GM12892 (cell line): ENCODE measurements at regions not wholly inside any gene's neighbourhood (a gene's known extent, or its start where the extent isn't known, plus 50 kb on each side); places are given as distances from the start of the nearest gene placed in this dataset.

Source experiments
- DNase-seq: peaks from one replicate; pipeline ENCODE4 v3.0.0; 2011; ENCODE audit not compliant: insufficient read length
- FAIRE-seq: peaks from 2 replicates; lab custom pipeline; 2011; peaks lifted over from hg19 to GRCh38; lab: Jason Lieb, UNC
- POLR2A ChIP-seq: IDR thresholded peaks from 2 replicates; pipeline ENCODE4 v1.6.1; 2011; ENCODE audit warnings: low read depth, low read length, control low read depth
- POLR2AphosphoS5 ChIP-seq: IDR thresholded peaks from 2 replicates; pipeline ENCODE4 v1.6.1; 2011; ENCODE audit warnings: low read depth, low read length, control low read depth
- TAF1 ChIP-seq: IDR thresholded peaks from 2 replicates; pipeline ENCODE4 v1.6.1; 2011; ENCODE audit warnings: low read depth, mild to moderate bottlenecking, control low read depth, low read length, borderline replicate concordance

DNA sequence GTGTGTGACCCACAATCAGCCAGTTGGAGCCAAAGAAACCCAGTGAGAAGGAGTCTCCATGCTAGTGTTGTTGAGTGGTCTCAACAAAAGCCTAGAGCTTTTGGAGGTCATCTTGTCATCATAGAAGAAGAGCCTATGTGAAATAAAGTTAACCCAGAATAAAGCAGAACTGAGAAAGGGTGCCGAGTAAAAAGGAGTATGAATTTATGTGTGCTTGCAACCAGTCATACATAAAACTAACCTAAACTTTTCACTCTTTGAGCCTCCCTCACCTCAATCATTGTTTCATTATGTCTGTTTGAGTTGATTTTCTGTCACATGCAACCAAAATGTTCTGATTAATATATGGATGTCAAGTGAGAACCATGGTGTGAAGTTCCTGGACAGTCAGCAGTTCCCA, 599.3 kb upstream of the ZEB2 start:
- DNase-seq: no peak
- FAIRE-seq: no peak
- TF ChIP-seq TAF1: no peak
- TF ChIP-seq POLR2A: no peak
- TF ChIP-seq POLR2AphosphoS5: no peak

- TF ChIP-seq TAF1: no peak
- no peak for TF ChIP-seq POLR2AphosphoS5
- no peak for TF ChIP-seq POLR2A
- DNase-seq: no peak
- FAIRE-seq: no peak
These were observed 597.2 kb upstream of the ZEB2 start for GRCh38 chr2:145116834-145117725.

DNA sequence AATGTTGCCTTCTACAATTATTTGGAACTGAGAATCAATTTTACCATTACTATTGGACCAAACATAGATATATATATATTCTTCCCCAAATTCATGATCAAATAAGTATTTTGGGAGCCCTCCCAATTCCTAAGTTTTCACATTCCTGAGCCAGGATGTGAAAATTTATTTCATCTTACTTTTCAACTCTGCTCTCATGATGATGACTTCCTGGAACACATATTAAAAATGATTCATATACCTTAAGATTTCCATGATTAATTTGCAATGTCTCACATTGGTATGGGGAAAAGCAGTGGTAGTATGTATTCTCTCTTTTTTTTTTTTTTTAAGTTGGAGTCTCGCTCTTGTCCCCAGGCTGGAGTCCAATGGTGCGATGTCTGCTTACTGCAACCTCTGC, 596.1 kb upstream of the ZEB2 start:
- TF ChIP-seq POLR2A (no peak), TAF1 (no peak), POLR2AphosphoS5 (no peak)
- FAIRE-seq (no peak), DNase-seq (no peak)

DNA sequence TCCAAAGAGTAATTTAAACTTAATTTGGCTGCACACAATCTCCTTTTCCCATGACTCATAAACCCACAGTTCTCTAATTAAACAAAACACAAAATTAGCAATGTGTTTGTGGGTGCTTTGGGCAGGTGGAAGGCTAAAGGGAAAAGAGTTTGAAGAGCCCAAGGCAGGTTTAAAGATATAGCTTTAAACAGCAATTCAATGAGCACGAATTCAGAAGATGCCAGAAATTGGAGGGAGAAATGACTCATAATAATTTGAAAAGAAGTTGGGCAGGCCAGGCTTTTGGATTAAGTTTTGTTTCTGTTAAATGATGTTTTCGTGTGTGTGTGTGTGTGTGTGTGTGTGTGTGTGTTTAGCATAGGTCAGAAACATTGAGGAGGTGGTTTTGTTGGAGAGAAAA, 594.8 kb upstream of the ZEB2 start:
- no peak for FAIRE-seq
- no peak for DNase-seq
- no peak for TF ChIP-seq POLR2AphosphoS5
- no peak for TF ChIP-seq TAF1
- TF ChIP-seq POLR2A: no peak

- FAIRE-seq (no peak), DNase-seq (no peak)
- no peak for TF ChIP-seq POLR2A
- TF ChIP-seq TAF1: no peak
- no peak for TF ChIP-seq POLR2AphosphoS5
These were observed 592.5 kb upstream of the ZEB2 start for GRCh38 chr2:145112467-145112866.

GRCh38 chr2:145110668-145111356, 590.9 kb upstream of the ZEB2 start:
- no peak for DNase-seq
- TF ChIP-seq POLR2A (no peak), TAF1 (no peak), POLR2AphosphoS5 (no peak)
- no peak for FAIRE-seq

DNA sequence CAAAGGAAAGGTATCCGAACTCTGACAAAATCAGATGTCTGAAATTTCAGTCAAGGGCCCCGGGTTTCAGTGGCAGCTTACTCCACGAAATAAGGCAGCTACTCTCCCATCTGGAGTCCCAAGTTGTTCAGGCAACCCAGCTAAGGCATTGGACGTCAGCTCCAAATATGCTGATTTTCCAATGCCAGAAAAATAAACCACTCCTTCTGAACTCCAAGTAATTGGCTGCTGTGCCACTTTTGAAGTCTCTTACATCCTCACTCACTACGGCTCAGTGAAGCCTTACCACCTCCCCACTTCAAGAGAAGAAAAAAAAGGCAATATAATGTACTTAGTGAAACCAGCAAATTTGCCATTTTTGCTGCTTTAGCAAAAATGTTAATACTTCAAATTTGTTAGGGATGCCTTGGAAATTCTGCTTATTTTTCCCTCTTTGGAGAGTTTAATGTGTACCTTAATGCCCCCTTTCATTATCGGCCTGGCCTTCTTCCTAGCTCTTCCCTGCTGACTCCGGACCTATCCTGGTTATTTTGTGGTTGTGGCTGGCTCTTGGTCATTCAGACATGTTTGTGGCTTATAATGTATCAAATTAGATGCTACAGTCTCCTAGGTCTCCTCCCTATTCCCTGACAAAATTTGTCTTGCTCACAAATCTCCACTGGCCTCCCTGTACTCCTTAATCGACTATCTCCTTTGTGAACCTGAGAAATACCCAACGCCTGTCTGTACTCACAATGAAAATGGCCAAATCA, 589.2 kb upstream of the ZEB2 start:
- DNase-seq (no peak), FAIRE-seq (no peak)
- no peak for TF ChIP-seq POLR2A
- no peak for TF ChIP-seq POLR2AphosphoS5

GRCh38 chr2:145108361-145108778, 588.5 kb upstream of the ZEB2 start:
- DNase-seq (no peak), FAIRE-seq (no peak)
- TF ChIP-seq POLR2A (no peak), POLR2AphosphoS5 (no peak), TAF1 (no peak)

GRCh38 chr2:145106293-145106692, 586.4 kb upstream of the ZEB2 start:
- no peak for TF ChIP-seq POLR2A
- TF ChIP-seq POLR2AphosphoS5: no peak
- no peak for TF ChIP-seq TAF1
- DNase-seq (no peak), FAIRE-seq (no peak)

DNA sequence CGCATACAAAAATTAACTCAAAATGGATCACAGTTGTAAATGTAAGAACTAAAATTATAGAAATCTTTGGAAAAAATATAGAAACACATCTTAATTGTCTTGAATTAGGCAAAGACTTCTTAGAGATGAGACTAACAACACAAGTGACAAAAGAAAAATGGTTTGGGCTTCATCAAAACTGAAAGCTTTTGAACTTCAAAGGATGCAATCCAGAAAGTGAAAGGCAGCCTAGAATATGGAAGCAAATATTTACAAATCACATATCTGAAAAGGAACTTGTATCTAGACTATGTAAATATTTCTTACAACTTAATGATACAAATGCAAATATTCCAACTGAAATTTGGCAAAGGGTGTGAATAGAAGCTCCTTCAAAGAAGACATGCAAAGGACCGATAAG, 582.8 kb upstream of the ZEB2 start:
- no peak for TF ChIP-seq POLR2AphosphoS5
- no peak for TF ChIP-seq POLR2A
- no peak for TF ChIP-seq TAF1
- FAIRE-seq (no peak), DNase-seq (no peak)

DNA sequence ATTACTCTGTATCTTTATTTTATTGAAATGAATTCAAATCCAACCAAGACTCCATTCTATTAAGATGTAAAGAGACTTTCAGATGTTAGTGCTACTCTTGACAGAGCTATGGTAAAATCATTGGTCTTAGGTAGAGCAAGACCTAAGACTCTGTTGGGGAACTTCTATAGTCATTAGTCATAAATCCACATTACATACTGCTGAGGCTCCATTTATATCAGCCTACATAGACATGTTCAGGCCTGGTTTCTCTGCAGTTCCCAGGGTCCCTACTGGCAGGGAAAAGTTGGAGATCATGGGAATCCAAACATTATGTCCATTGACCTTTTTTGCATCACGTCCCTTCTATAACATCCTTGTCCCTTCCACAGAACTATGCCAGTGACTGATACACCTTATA, 580.4 kb upstream of the ZEB2 start:
- no peak for FAIRE-seq
- no peak for DNase-seq
- TF ChIP-seq TAF1 (no peak), POLR2AphosphoS5 (no peak), POLR2A (no peak)

DNA sequence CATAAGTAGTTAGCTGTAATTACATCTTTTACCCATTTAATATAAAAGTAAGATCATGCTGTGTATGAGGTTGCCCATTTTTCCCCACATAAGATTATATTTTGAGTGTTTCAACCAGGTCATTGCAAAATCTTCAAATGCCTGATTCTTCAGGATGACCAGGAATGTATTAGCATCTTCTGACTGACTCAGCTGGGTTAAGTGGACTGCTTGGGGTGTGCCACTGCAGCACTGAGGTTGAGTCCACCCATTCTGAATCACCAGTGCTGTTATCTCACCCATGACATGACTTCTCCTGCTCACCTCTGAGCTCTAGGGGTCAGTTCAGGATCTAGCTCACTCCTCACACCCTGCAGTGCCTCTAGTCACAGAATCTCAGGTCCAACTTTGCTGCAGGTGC, 576.7 kb upstream of the ZEB2 start:
- TF ChIP-seq TAF1: no peak
- no peak for TF ChIP-seq POLR2A
- FAIRE-seq (no peak), DNase-seq (no peak)
